ENCODE measurements at regions not wholly inside any gene's neighbourhood (a gene's known extent, or its start where the extent isn't known, plus 50 kb on each side); places are given as distances from the start of the nearest gene placed in this dataset.

DNA sequence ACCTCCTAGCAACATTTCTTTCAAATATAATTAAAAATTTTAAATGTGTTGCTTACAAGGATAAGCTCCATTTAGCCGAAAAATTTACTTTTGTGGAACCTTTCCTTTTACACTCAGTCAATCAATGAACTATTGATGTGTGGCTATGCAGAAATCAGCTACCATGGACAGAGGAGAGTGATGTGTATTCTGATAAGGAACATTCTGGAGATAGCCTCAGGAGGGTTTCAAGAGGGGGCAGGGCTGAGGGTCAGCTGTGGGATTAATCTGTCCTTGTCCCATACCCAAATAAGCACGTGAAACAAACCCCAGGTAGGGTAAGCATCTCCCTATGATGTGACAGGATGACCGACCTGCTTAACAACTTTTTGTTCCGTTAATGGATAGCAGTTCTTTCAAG is 192.6 kb upstream of the PROK2 start:
- Histone ChIP-seq H3K4me3 (no peak overlapping the region), H3K27ac (no peak overlapping the region)

DNA sequence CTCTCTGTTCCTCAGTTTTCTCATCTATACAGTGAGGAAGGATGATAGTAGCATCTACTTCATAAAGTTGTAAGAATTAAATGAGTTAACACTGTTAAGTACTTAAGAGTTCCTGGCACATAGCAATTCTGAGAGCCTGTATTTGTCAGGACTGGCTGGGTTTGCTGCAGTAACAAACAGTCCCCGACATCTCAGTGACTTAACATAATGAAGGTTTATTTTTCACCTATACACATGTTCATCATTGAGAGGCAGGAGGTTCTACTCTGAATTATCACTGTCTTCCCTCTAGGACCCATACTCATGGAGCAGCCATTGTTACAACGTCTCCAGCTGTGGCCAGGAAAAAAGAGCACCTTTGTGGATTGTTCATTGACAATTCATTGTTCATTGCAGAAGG is 190.6 kb upstream of the PROK2 start:
- no peak overlapping the region for H3K27ac ChIP-seq
- H3K4me3 ChIP-seq = no peak overlapping the region

DNA sequence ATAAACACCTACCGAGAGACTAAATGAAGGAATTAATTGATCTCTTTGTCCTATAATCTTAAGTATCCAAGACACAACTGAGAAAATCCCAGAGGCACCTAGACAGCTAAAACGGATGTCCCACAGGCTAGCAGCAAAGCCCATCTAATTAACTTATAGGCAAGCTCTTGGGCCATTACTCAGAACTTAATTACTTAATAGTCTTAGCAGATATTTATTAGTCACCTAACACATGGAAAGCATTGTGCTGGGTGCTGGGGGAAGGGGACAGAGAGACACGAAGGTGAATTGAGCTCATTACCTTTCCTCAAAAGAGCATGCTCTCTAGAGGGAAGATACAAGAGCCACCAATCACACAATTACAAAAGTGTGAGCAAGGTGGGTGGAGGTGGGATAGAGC is 189.8 kb upstream of the PROK2 start:
- no peak overlapping the region for H3K27ac ChIP-seq

DNA sequence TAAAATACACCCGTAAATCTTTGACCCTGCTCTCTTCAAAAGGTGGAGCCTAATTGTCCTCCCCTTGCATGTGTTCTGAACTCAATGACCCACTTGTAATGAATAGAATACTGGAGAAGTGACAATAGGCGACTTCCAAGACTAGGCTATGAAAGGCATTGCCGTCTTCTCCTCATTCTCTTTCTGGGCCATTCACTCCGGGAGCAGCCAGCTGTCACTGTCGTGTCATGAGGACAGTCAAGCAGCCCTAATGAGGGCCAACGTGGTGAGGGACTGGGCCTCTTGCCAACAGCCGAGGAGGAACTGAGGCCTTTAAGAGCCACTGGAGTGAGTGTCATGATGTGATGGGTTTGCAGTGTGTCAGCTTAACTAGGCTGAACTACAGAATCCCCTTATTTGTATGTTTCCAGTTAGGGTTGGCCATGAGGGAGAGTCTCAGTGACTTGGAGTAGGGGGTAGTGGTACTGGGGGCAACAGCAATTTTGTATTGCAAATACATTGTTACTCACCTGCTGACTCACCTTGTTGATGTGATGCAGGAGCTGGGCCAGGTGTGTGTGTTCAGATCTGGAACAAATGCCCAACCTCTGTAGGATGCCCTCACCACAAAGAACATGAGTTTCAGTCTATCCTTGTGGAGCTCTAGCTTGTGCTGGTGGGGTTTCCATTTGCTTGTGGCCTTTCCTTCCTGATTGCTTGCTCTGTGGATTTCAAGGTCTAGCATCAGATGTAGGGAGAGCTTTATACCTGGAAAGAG is 188.5 kb upstream of the PROK2 start:
- Histone ChIP-seq H3K27ac (no peak overlapping the region), H3K4me3 (no peak overlapping the region)

More for the DNA sequence above, 189.8 kb upstream of the PROK2 start:
- no peak overlapping the region for H3K4me3 ChIP-seq

DNA sequence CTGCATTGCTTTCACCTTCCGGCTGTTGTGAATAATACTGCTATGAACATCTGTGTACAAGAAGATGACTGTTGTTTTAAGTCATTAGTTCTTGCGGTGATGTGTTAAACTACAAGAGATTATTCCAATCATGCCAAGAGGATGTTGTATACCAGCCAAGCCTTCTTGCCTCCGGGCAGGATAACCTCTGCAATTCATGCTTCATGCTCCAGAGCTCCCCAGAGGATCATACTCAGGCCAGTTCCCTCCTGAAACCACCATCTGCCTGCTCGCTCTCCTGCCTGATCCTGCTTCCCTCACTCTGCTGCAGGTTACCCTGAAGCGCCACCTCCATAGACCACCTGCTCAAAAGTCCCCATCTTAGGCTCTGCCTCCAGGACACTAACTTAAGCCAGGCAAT is 187.1 kb upstream of the PROK2 start:
- Histone ChIP-seq H3K4me3 (no peak overlapping the region), H3K27ac (no peak overlapping the region)

DNA sequence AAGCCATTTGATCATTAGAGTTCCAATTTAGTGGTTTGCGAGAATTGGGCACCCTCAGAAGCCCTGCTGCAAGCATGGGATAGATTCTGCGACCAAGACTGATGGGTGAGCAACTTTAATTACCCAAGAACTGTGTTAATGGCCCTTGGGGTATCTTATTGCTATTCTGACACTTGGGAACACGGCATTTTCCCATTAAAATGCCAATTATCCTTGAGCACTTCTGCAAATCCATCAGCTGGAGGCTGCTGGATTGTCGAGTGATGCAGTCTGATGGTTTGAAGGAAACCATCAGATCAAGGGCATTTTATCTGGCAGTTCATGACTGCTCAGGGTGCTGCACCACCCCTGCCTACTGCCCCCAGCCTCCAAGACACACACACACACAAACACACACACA is 183.6 kb upstream of the PROK2 start:
- no peak overlapping the region for H3K4me3 ChIP-seq
- H3K27ac ChIP-seq = no peak overlapping the region

- no peak overlapping the region for H3K27ac ChIP-seq
- H3K4me3 ChIP-seq = no peak overlapping the region
Observed at GRCh38 chr3:71966185-71966584, 181.2 kb upstream of the PROK2 start.

DNA sequence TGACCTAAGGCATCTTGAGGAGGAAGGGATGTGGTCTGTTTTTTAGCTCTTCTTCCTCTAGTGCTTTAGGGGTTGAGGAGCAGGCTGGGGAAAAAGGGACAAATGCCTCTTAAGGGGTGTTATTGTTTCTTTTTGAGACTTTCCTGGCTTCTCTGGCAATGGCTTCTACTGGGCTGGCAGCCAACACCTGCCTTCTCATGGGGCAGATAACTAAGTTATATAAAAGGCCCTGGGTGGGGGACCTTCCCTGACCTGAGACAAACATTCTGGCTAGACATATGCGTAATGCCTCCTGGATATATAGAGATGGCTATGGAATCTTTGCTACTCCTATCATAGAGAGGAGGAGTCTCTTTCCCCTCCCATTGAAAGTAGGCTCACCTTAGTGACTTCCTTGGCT is 179.2 kb upstream of the PROK2 start:
- H3K27ac ChIP-seq = no peak overlapping the region

GRCh38 chr3:71962561-71963240 is 177.8 kb upstream of the PROK2 start:
- H3K4me3 ChIP-seq = no peak overlapping the region
- H3K27ac ChIP-seq = no peak overlapping the region

More for the DNA sequence above, 179.2 kb upstream of the PROK2 start:
- no peak overlapping the region for H3K4me3 ChIP-seq

DNA sequence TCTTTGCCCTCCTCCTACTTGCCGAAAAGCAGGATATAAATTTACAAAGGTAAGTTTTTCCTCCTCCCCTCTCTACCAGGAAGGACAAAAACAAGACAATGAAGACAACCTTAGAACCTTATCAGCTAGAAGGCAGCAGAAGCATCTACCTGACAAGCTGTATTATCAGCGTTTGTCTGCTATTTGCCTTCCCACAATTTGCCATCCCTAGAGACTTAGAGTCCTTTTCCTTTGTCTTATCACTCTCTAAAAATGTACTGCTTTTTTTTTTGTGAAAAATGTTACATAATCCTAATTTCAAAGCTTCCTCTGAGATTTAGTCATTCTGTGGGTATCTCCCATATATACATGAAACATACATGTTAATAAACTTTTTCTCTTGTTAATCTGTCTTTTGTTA is 176.9 kb upstream of the PROK2 start:
- Histone ChIP-seq H3K27ac (no peak overlapping the region), H3K4me3 (no peak overlapping the region)

DNA sequence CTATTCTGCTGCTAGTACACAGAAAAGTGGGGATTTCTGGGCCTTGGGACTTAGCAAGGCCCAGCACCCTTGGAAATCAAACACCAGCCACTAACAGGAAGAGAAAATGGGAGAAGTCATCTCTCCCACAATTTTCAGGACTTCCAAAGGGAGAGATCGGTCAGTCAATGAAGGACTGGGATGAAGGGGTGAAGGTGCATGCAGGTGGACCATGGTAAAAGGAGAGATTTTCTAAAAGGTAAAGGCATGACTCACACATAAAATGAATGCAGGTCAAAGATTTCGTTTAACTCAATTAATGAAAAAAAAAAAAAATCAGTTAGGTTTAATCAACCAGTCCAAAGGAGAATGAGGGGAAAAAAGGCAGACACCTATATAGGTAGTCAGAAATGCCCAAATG is 176.4 kb upstream of the PROK2 start:
- H3K4me3 ChIP-seq = no peak overlapping the region
- no peak overlapping the region for H3K27ac ChIP-seq

- H3K27ac ChIP-seq = no peak overlapping the region
- no peak overlapping the region for H3K4me3 ChIP-seq
Observed at GRCh38 chr3:71958533-71958932, 173.6 kb upstream of the PROK2 start.

DNA sequence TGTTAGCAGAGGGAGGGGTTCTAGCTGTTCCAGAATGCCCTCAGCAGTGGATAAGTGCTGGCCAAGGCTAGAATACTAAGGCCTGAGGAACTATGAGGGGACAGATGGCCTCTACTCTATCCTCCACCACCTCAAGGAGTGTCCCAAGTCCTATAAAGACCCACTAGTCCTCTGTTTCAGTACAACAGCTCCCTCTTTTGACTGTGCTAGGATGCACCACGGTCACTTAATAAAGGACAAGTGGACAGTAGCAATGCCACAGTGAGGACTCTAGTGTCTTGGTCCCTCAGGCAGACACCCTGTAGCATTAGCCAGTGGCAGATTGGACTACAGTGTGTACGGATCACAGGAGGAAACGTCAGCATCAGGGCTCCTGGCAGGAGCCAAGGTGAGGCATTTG is 171.8 kb upstream of the PROK2 start:
- H3K4me3 ChIP-seq = no peak overlapping the region

GRCh38 chr3:71956069-71956340 is 171.1 kb upstream of the PROK2 start:
- no peak overlapping the region for H3K27ac ChIP-seq

More for the DNA sequence above, 171.8 kb upstream of the PROK2 start:
- no peak overlapping the region for H3K27ac ChIP-seq

GRCh38 chr3:71955240-71956068 is 170.5 kb upstream of the PROK2 start:
- no peak overlapping the region for H3K4me3 ChIP-seq
- no peak overlapping the region for H3K27ac ChIP-seq

More at GRCh38 chr3:71956069-71956340, 171.1 kb upstream of the PROK2 start:
- H3K4me3 ChIP-seq = no peak overlapping the region

DNA sequence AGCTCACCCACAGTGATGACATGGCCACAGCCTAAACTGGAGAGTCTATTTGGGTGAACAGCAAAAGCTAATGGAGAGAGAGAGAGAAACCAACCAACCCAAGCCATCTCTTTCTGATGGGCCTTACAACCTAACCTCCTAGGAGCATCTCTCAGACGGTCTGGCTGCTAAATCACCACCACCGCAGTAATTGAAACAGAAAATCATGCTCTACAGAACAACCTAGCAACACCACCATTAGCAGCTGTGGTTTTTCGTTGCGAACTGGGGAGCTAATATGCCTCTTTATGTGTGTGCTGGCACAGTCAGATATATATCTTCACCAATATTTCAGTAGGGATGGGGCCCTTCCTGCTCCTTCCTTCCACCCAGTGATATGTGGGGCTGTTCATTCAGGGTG is 166.9 kb upstream of the PROK2 start:
- H3K4me3 ChIP-seq = no peak overlapping the region
- no peak overlapping the region for H3K27ac ChIP-seq

GRCh38 chr3:71951361-71951760 is 166.4 kb upstream of the PROK2 start:
- no peak overlapping the region for H3K4me3 ChIP-seq
- H3K27ac ChIP-seq = no peak overlapping the region

GRCh38 chr3:71949442-71949841 is 164.5 kb upstream of the PROK2 start:
- no peak overlapping the region for H3K4me3 ChIP-seq
- no peak overlapping the region for H3K27ac ChIP-seq

DNA sequence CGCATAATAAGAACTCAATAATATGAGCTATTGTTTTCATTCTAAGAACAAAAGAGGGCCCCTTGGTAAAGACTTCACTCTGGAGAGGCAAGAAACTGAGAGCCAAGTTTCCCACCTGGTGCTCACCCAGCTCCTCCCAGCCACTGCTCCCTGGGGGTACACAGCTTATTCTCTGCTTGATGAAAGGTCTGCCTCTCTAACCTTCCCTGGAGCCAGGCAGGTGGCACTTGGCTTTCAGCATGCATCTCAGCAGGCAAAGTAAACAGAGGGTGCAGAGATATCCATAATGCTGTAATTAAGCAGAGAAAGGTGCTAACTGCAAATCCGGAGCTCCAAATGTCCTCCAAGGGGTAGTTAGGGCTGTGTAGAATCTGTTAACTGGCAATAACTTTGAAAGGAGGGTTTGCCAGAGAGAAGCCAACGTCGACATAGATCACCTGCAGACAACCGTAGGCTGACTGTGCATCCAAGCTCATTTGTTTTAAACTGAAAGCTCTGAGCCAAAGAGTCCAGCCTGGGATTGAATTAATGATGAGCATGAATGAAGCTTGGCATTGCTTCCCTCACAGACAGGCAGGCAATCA is 159.6 kb upstream of the PROK2 start:
- no peak overlapping the region for H3K4me3 ChIP-seq
- no peak overlapping the region for H3K27ac ChIP-seq

- Histone ChIP-seq H3K27ac (no peak overlapping the region), H3K4me3 (no peak overlapping the region)
Observed at GRCh38 chr3:71942432-71943187, 157.7 kb upstream of the PROK2 start.
